ENCODE measurements at regions not wholly inside any gene's neighbourhood (a gene's known extent, or its start where the extent isn't known, plus 50 kb on each side); places are given as distances from the start of the nearest gene placed in this dataset.

- TF ChIP-seq MAFK (IDR thresholded peaks at IDR 0.05; ENCODE audit: low read depth, low read length) = no peak
- TF ChIP-seq RFX5 (IDR thresholded peaks at IDR 0.05; ENCODE audit: low read depth, low read length) = no peak
- TF ChIP-seq POLR2A (IDR thresholded peaks at IDR 0.05; ENCODE audit: low read depth, low read length) = no peak
- TF ChIP-seq ELK1 (IDR thresholded peaks at IDR 0.05; ENCODE audit: borderline replicate concordance, low read depth, low read length) = no peak
- no peak for TF ChIP-seq MXI1 (IDR thresholded peaks at IDR 0.05; ENCODE audit: borderline replicate concordance, low read depth, low read length)
- TF ChIP-seq FOS (IDR thresholded peaks at IDR 0.05; ENCODE audit: low read depth, low read length) = no peak
- TF ChIP-seq USF2 (IDR thresholded peaks at IDR 0.05; ENCODE audit: low read depth, low read length) = no peak
- no peak for TF ChIP-seq BHLHE40 (IDR thresholded peaks at IDR 0.05; ENCODE audit: low read depth, low read length)
- TF ChIP-seq CTCF (conservative IDR thresholded peaks at IDR 0.05; ENCODE audit: low read depth, low read length) = no peak
- TF ChIP-seq MAZ (IDR thresholded peaks at IDR 0.05; ENCODE audit: borderline replicate concordance, low read depth, low read length) = no peak
- no peak for TF ChIP-seq NFE2L2 (IDR thresholded peaks at IDR 0.05; ENCODE audit: low read depth, low read length)
- no peak for TF ChIP-seq CHD1 (IDR thresholded peaks at IDR 0.05; ENCODE audit: low read depth, low read length)
- no peak for TF ChIP-seq CEBPB (IDR thresholded peaks at IDR 0.05; ENCODE audit: low read depth, low read length)
- no peak for TF ChIP-seq RCOR1 (IDR thresholded peaks at IDR 0.05; ENCODE audit: insufficient replicate concordance, low read length)
- TF ChIP-seq SMC3 (IDR thresholded peaks at IDR 0.05; ENCODE audit: low read depth, low read length) = no peak
- no peak for TF ChIP-seq RAD21 (IDR thresholded peaks at IDR 0.05; ENCODE audit: low read length)
- Histone ChIP-seq H4K91ac (ENCODE audit: insufficient read depth, low read depth, low read length) (0 out of 2 replicates have a peak overlapping the region, but pooled peaks have one; percentile 47), H3K4ac (ENCODE audit: low read depth, low read length) (peak overlapping the region; percentile 5; the same call in 1 of the 2 replicates), H2AK5ac (ENCODE audit: low read depth, low read length) (peak overlapping the region; percentile 3; the same call in 1 of the 2 replicates), H3K18ac (ENCODE audit: low read depth, low read length) (peak overlapping the region; percentile 37; the same call in 1 of the 2 replicates), H4K20me1 (ENCODE audit: insufficient read depth, low read length) (no peaks in the 10 kb centered on the region), H3K27me3 (ENCODE audit: control insufficient read depth, insufficient read depth, low read length) (no peaks in the 10 kb centered on the region), H3K36me3 (ENCODE audit: control insufficient read depth, insufficient read depth, low read length) (no peaks in the 10 kb centered on the region), H3K27ac (ENCODE audit: insufficient read depth, low read length) (no peak overlapping the region), H3K4me2 (ENCODE audit: low read depth, low read length) (no peak overlapping the region), H2BK15ac (ENCODE audit: low read depth, low read length) (peak overlapping the region; percentile 73; the same call in 2 of the 3 replicates), H2BK5ac (ENCODE audit: low read depth, low read length, poor library complexity, severe bottlenecking) (no peak overlapping the region), H3K56ac (ENCODE audit: extremely low read depth, insufficient read depth, low read length) (no peak overlapping the region; the same call in 1 of the 2 replicates), H4K8ac (ENCODE audit: low read depth in 2 of 2, low read length in 2 of 2) (peak overlapping the region in 1 of 2 experiments; percentile 46; a peak in 1 of 4 replicates), H3K23ac (ENCODE audit: low read depth, low read length) (peak overlapping the region; percentile 12; the same call in 1 of the 2 replicates), H2BK20ac (ENCODE audit: low read depth, low read length) (0 out of 2 replicates have a peak overlapping the region, but pooled peaks have one; percentile 27), H3K14ac (replicated peaks; ENCODE audit: low read depth, low read length) (no peak overlapping the region), H2AFZ (replicated peaks; ENCODE audit: low read length, poor library complexity) (no peak overlapping the region), H3K79me1 (ENCODE audit: low read depth in 1 of 2, low read length in 2 of 2) (peaks cover 0 to 4% of the 10 kb centered on the region in 2 experiments; a peak in 3 of 4 replicates), H2BK120ac (ENCODE audit: low read depth, low read length) (peak overlapping the region; percentile 62; the same call in 1 of the 2 replicates), H3K9ac (ENCODE audit: low read depth, low read length) (no peak overlapping the region), H3K9me1 (ENCODE audit: insufficient read depth, low read length) (no peaks in the 10 kb centered on the region), H3K4me1 (ENCODE audit: control insufficient read depth, insufficient read depth, low read length) (peaks cover 5% of the 10 kb centered on the region; the same call in 1 of the 2 replicates), H2AK9ac (replicated peaks; ENCODE audit: low read depth, low read length, poor library complexity) (no peak overlapping the region), H3K4me3 (ENCODE audit: insufficient read depth, low read depth, low read length) (no peak overlapping the region), H4K5ac (ENCODE audit: low read depth, low read length) (peak overlapping the region; percentile 54; the same call in 1 of the 2 replicates), H3K9me3 (ENCODE audit: control insufficient read depth, insufficient read depth, low read length) (no peaks in the 10 kb centered on the region)
- in situ Hi-C loops (cut with MboI; ENCODE audit: low sequenced_read_pairs) = no loop called here
- ChIA-PET POLR2A (ENCODE audit: unreplicated experiment) (no interaction called here), CTCF (no interaction called here)
- intact Hi-C loops (cut with micrococcal nuclease) = no loop called here
- DNase-seq = no peak
- dilution Hi-C loops (cut with HindIII; ENCODE audit: low sequenced_read_pairs, unreplicated experiment) = no loop called here
- ATAC-seq (ENCODE audit: low read depth) = no peak
- no TSS peak for BruUV-seq (replicated peaks)
Measured at GRCh38 chr5:98318386-98318785, 455.1 kb upstream of the RGMB start.
